GM23338 (cell line): ENCODE measurements at regions not wholly inside any gene's neighbourhood (a gene's known extent, or its start where the extent isn't known, plus 50 kb on each side); places are given as distances from the start of the nearest gene placed in this dataset.

Experiments
- CREB1 ChIP-seq: fragments of 250-450 bp; sonication (Bioruptor Pico); IDR thresholded peaks from 2 replicates; pipeline ENCODE4 v1.5.0; 2020; ENCODE audit warnings: low read depth, mild to moderate bottlenecking, moderate library complexity
- EZH2 ChIP-seq: fragments of 200-600 bp; sonication (generic); IDR thresholded peaks from one replicate; pipeline ENCODE4 v1.8.0; 2017; ENCODE audit warnings: antibody characterized with exemption, mild to moderate bottlenecking, low read depth; ENCODE audit not compliant: unreplicated experiment
- EZH2phosphoT487 ChIP-seq: fragments of 200-600 bp; sonication (generic); IDR thresholded peaks from one replicate; pipeline ENCODE4 v1.8.1; 2018; ENCODE audit warnings: antibody characterized with exemption; ENCODE audit not compliant: unreplicated experiment
- JUNB ChIP-seq: IDR thresholded peaks from one replicate; pipeline ENCODE4 v1.6.1; 2016; ENCODE audit warnings: antibody characterized with exemption; ENCODE audit not compliant: unreplicated experiment
- NANOG ChIP-seq: IDR thresholded peaks from 2 replicates; pipeline ENCODE4 v1.6.1; 2016; ENCODE audit warnings: antibody characterized with exemption, borderline replicate concordance
- POLR2AphosphoS5 ChIP-seq: IDR thresholded peaks from 2 replicates; pipeline ENCODE4 v1.6.1; 2016; ENCODE audit warnings: antibody characterized with exemption, low read depth
- STAT1 ChIP-seq: IDR thresholded peaks from one replicate; pipeline ENCODE4 v1.6.1; 2016; ENCODE audit warnings: antibody characterized with exemption; ENCODE audit not compliant: unreplicated experiment
- ZNF114 ChIP-seq: fragments of 250-450 bp; sonication (Bioruptor Pico); IDR thresholded peaks from 2 replicates; pipeline ENCODE4 v1.5.0; 2020; ENCODE audit warnings: mild to moderate bottlenecking, moderate library complexity
- ZNF331 ChIP-seq: fragments of 250-450 bp; sonication (Bioruptor Pico); IDR thresholded peaks from 2 replicates; pipeline ENCODE4 v1.5.0; 2020; ENCODE audit warnings: low read depth, mild to moderate bottlenecking, moderate library complexity
- TF ChIP-seq, protein P1 (sequence below), 2 experiments: fragments of 200-600 bp in 1 of 2; sonication (generic) in 1 of 2; conservative IDR thresholded peaks; 2 replicates each; pipeline versions ENCODE4 v1.5.1 to v1.6.1; 2016 to 2017; ENCODE audit warnings: antibody characterized with exemption in 2 of 2, low read depth in 2 of 2, mild to moderate bottlenecking in 2 of 2, moderate library complexity in 1 of 2
- TF ChIP-seq, protein P2 (sequence below): IDR thresholded peaks from 2 replicates; pipeline ENCODE4 v1.6.1; 2016; ENCODE audit warnings: antibody characterized with exemption
- TF ChIP-seq, protein P3 (sequence below): IDR thresholded peaks from one replicate; pipeline ENCODE4 v1.6.1; 2018; ENCODE audit warnings: antibody characterized with exemption; ENCODE audit not compliant: unreplicated experiment

DNA sequence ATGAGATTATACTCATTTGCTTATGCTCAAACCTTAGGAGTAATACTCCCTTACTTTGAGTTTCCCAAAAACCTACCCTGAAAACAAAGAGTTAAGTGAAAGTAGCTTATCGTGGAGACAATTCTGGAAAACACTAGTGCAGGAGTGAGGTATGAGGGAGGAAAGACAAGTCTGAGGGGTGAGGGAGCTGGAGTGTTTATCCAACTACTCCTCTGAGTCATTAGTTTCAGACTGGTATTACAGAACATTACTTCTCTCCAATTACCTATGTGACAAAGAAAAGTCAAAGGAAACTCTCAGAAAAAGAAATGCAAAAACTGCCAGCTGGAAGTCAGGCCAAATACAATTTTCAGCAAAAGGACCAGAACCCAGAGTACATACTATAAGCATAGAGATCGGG lies 171.1 kb upstream of the SPTLC3 start:
- TF ChIP-seq, protein P1, sequence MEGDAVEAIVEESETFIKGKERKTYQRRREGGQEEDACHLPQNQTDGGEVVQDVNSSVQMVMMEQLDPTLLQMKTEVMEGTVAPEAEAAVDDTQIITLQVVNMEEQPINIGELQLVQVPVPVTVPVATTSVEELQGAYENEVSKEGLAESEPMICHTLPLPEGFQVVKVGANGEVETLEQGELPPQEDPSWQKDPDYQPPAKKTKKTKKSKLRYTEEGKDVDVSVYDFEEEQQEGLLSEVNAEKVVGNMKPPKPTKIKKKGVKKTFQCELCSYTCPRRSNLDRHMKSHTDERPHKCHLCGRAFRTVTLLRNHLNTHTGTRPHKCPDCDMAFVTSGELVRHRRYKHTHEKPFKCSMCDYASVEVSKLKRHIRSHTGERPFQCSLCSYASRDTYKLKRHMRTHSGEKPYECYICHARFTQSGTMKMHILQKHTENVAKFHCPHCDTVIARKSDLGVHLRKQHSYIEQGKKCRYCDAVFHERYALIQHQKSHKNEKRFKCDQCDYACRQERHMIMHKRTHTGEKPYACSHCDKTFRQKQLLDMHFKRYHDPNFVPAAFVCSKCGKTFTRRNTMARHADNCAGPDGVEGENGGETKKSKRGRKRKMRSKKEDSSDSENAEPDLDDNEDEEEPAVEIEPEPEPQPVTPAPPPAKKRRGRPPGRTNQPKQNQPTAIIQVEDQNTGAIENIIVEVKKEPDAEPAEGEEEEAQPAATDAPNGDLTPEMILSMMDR (conservative IDR thresholded peaks at IDR 0.05; ENCODE audit: low read depth in 2 of 2): no peak
- TF ChIP-seq EZH2phosphoT487: no peak
- no peak for TF ChIP-seq POLR2AphosphoS5
- no peak for TF ChIP-seq ZNF331 (CRISPR knock-in tag)
- TF ChIP-seq EZH2: no peak
- TF ChIP-seq CREB1: no peak
- TF ChIP-seq, protein P2, sequence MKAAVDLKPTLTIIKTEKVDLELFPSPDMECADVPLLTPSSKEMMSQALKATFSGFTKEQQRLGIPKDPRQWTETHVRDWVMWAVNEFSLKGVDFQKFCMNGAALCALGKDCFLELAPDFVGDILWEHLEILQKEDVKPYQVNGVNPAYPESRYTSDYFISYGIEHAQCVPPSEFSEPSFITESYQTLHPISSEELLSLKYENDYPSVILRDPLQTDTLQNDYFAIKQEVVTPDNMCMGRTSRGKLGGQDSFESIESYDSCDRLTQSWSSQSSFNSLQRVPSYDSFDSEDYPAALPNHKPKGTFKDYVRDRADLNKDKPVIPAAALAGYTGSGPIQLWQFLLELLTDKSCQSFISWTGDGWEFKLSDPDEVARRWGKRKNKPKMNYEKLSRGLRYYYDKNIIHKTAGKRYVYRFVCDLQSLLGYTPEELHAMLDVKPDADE: no peak
- TF ChIP-seq, protein P3, sequence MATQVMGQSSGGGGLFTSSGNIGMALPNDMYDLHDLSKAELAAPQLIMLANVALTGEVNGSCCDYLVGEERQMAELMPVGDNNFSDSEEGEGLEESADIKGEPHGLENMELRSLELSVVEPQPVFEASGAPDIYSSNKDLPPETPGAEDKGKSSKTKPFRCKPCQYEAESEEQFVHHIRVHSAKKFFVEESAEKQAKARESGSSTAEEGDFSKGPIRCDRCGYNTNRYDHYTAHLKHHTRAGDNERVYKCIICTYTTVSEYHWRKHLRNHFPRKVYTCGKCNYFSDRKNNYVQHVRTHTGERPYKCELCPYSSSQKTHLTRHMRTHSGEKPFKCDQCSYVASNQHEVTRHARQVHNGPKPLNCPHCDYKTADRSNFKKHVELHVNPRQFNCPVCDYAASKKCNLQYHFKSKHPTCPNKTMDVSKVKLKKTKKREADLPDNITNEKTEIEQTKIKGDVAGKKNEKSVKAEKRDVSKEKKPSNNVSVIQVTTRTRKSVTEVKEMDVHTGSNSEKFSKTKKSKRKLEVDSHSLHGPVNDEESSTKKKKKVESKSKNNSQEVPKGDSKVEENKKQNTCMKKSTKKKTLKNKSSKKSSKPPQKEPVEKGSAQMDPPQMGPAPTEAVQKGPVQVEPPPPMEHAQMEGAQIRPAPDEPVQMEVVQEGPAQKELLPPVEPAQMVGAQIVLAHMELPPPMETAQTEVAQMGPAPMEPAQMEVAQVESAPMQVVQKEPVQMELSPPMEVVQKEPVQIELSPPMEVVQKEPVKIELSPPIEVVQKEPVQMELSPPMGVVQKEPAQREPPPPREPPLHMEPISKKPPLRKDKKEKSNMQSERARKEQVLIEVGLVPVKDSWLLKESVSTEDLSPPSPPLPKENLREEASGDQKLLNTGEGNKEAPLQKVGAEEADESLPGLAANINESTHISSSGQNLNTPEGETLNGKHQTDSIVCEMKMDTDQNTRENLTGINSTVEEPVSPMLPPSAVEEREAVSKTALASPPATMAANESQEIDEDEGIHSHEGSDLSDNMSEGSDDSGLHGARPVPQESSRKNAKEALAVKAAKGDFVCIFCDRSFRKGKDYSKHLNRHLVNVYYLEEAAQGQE: no peak
- no peak for TF ChIP-seq ZNF114 (CRISPR knock-in tag)
- TF ChIP-seq JUNB: no peak
- TF ChIP-seq STAT1: no peak
- no peak for TF ChIP-seq NANOG
